ENCODE measurements at regions not wholly inside any gene's neighbourhood (a gene's known extent, or its start where the extent isn't known, plus 50 kb on each side); places are given as distances from the start of the nearest gene placed in this dataset.
A peak's percentile ranks its signal among the peaks of the same experiment; 100 is the strongest.
"Not testable (repeated sequence)": the region's sequence is repeated elsewhere in the genome, so short reads cannot be mapped to it uniquely, and the experiment has no call there.

DNA sequence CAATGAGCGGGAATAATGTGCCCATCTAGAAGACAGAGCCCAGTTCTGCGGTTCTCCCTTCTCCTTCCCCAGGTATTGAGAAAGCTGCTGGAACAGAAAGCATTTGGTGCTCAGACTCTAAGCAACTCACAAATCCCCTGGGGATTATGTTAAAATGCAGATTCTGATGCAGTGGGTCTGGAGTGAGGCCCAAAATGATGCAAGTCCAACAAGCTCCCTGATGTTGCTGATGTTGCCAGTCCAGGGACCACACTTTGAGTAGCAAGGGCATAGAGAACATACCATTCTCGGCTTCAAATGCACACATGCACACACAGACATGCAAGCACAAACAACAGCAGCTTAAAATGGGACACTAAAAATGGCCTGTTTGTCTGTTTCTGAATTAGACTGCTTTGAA is 274.8 kb upstream of the NCKAP5 start:
- no peak for DNase-seq

GRCh38 chr2:133843551-133843950 is 275.3 kb upstream of the NCKAP5 start:
- DNase-seq: no peak

GRCh38 chr2:133844214-133844892 is 276.1 kb upstream of the NCKAP5 start:
- peak; percentile 12 for DNase-seq

- DNase-seq: no peak
These were observed 278.2 kb upstream of the NCKAP5 start for GRCh38 chr2:133846476-133846875.

GRCh38 chr2:133847591-133847990 is 279.3 kb upstream of the NCKAP5 start:
- DNase-seq: no peak

- DNase-seq: no peak
These were observed 279.9 kb upstream of the NCKAP5 start for GRCh38 chr2:133848111-133848649.

DNA sequence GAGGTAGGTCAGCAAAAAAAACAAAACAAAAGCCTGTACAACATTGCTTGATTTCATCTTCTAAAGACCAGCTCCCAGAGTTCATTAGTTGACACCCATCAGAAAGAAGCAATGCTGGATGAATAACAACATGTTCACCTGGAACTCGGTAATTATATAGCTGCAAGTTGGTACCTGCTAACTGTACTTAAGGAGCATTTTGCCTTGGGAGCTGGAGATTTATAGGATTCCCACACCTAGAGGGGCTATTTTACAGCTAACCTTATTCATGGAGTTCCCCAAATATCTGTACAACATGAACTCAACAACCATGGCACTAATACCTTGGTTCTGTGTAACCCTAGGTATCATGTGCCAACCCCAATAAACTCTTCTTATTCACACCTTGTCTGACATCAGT is 281.1 kb upstream of the NCKAP5 start:
- DNase-seq: no peak

DNA sequence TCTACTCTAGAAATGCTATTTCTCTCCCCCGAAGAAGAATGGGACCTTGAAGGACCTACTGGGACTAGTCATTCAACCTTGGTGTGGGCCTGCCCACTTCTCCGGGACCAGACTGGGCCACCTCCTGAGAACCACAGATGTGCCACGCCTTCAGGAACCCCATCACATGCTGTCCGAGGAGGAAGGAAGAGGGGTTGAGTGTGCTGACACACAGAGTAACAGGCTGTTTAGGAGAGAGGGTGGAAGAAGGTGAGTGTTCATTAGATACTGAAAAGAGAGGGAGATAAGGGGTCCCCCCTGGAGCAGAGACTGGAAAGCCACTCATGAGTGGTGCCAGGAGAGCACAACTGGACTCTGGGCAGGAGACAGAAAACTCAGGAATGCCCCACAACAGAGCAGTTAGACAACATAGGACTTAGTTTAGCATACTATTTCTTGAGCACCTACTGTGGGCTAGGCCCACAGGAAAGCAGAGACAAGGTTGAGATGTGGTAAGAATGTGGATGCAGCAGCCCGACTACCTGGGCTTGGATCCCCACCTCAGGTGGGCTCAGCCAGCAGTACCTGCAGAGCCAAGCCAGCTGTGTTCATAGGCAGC is 286.4 kb upstream of the NCKAP5 start:
- no peak for DNase-seq

DNA sequence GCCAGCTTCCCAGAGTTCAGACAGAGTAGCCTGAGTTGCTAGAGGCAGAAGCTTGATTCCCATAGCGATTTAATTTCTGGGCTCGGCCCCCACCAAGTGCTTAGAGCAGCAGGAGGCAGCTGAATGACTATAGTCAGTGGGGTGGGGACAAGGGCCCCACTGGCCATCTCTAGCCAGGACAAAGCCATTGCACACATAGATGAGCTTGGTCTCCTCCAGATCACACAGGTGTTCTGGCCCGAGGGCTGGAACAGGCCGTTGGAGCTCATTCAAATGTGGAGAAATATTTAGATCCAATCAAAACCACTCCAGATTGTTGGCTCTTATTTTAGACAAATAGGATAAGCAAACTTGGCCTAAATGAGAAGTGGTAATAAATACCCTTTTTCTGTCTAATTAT is 287.3 kb upstream of the NCKAP5 start:
- no peak for DNase-seq

GRCh38 chr2:133856678-133857077 is 288.4 kb upstream of the NCKAP5 start:
- DNase-seq: no peak

GRCh38 chr2:133859578-133859977 is 291.3 kb upstream of the NCKAP5 start:
- no peak for DNase-seq

DNA sequence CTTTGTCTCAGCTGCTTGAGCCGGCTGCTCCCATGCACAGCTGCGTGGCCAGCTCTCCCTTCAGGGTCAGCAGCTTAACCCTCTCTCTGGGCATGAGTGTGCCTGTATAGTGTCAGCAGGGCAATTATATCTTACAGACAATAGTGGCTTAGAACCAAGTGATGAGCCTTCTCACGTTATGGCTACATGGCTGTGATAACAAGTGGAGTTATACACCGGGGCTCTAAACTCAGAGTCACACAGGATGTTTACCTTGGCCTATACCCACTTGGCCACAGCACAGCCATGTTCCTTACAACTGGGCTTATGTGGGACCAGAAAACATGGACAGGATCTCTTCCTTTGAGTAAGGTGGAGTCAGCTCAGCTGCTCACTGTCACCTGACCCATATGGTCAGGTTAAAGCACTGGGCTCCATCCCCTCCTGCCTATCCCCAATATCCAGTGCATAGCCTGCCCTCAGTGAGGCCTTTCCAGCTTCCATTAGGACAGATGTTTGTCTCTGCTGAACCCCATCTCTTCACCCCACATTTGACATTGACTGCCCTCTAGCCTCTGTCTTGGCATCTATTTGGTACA is 294.2 kb upstream of the NCKAP5 start:
- no peak for DNase-seq

- DNase-seq: no peak
These were observed 295.0 kb upstream of the NCKAP5 start for GRCh38 chr2:133863106-133863800.

GRCh38 chr2:133865141-133865540 is 296.9 kb upstream of the NCKAP5 start:
- DNase-seq: no peak

DNA sequence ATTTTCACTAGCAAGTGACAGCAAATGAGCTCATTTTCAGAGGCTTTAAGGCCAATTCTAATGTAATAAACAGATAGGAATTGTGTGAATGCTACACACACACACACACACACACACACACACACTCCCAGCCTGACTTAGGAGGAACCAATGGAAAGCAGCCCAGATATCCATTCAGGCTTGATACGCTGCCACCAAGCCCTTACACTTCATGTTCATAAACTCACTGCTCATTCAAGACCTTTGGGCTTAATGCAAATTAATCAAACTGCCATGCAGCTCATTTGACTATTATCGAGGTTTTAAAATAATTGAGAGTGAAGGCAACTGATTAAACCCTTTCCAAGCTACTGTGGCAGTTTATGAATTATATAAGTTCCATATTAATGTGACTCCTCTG is 298.9 kb upstream of the NCKAP5 start:
- DNase-seq: no peak

DNA sequence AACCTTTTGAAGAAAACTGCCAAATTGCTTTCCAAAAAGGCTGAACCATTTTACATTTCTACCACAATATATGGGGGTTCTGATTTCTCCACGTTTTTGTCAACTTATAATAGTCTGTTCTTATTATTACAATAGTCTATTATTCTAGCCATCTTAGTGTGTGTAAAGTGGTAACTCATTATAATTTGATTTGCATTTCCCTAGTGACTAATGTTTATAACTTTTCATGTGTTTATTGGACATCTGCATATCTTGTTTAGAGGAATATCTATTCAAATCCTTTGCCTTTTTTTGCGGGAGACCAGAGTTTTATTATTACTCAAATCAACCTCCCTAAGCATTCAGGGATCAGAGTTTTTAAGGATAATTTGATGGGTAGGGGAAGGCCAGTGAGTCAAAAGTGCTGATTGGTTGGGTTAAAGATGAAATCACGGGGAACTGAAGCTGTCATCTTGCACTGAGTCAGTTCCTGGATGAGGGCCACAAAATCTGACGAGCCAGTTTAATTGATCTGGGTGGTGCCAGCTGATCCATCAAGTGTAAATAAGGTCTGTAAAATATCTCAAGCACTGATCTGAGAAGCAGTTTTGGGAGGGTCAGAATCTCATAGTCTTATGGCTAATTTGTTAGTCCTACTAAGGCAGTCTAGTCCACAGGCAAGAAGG is 303.4 kb upstream of the NCKAP5 start:
- no peak for DNase-seq

DNA sequence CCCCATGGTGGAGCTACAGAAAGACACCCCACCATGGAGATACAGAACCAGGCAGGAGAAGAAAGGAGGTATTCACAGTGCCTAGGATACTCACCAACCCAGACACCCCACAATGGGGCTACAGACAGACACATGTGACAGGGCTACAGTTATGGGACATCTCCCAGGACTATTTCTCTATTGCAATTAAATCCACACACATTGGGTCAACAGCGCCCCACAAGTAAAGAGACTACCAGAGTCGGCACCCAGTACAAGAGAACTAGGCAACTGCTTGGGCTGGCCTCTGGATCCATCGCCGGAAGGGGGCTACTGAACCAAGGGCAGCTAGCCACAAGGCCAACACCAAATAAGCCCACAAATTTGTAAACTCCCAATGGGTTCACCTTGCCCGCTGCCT is 310.1 kb upstream of the NCKAP5 start:
- DNase-seq: no peak

DNA sequence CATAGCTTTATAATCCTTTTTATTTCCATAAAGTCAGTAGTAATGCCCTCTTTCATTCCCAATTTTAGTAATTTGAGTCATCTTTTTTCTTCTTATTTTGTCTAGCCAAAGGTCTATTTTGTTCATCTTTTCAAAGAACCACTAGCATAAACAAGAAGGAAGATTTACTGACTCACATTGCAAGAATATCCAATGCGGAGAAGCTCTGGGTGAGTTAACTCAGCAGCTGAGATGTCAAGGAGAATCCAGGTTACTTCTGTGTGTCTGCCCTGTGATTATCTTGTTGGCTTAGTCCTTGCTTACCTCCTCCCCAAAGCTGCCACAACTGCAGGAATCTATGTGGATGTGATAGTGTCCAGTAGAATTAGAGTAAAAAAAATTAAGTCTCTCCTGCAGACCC is 311.4 kb upstream of the NCKAP5 start:
- no peak for DNase-seq

- DNase-seq: not testable (repeated sequence)
These were observed 313.9 kb upstream of the NCKAP5 start for GRCh38 chr2:133882159-133882558.

GRCh38 chr2:133884739-133885381 is 316.6 kb upstream of the NCKAP5 start:
- DNase-seq: no peak

GRCh38 chr2:133885847-133886246 is 317.6 kb upstream of the NCKAP5 start:
- no peak for DNase-seq
